ENCODE measurements at regions not wholly inside any gene's neighbourhood (a gene's known extent, or its start where the extent isn't known, plus 50 kb on each side); places are given as distances from the start of the nearest gene placed in this dataset.

DNA sequence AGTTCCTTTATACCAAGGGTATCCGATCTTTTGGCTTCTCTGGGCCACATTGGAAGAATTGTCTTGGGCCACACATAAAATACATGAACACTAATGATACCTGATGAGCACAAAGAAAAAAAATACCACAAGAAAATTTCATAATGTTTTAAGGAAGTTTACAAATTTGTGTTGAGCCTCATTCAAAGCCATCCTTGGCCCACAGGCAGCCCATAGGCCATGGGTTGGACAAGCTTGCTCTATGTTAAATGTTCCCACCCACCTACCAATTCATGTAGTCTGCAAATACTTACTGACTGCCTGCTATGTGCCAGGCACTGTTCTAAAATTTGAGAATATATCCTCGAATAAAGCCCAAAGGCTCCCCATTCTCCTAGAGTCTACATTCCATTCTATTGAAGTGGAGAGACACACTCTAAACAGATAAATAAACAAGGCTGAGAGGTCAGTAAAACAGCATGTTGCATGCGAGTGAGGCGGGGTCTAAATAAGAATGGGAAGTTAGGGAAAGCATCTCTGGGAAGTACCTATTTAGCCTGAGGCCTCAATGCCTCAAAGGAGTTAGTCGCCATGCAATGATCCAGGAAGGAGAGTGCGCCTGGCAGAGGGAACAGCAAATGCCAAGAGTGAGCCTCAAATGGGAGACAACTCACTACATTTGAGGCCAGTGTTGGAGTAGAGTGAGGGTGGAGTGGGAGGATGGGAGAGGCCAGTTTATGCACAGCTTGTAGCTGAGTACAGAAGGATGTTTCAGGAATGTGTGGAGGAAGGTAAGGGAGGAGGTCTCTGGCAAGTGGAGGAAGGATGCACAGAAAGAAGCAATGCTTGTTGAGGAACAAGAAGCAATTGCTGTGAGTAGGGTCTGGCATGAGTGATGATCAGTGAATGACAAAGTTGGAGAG lies 52.5 kb upstream of the CLDN10 start:
- no peak for DNase-seq

GRCh38 chr13:95502216-95502615 lies 50.3 kb upstream of the CLDN10 start:
- no peak for DNase-seq

Data from left kidney (tissue), 1 donor.